HG03103 (cell line): ENCODE measurements at regions not wholly inside any gene's neighbourhood (a gene's known extent, or its start where the extent isn't known, plus 50 kb on each side); places are given as distances from the start of the nearest gene placed in this dataset.
"Not testable (repeated sequence)": the region's sequence is repeated elsewhere in the genome, so short reads cannot be mapped to it uniquely, and the experiment has no call there.

Experiments
- ATAC-seq: cut with Tn5 transposase; IDR thresholded peaks from one replicate; pipeline ENCODE4 v1.9.1; 2021; ENCODE audit warnings: low read depth; ENCODE audit not compliant: unreplicated experiment

GRCh38 chr7:10343108-10343507 is 630.6 kb upstream of the PHF14 start:
- ATAC-seq: no peak

- no peak for ATAC-seq
These were observed 627.6 kb upstream of the PHF14 start for GRCh38 chr7:10346032-10346431.

- ATAC-seq: no peak
These were observed 617.9 kb upstream of the PHF14 start for GRCh38 chr7:10355816-10356215.

- ATAC-seq: no peak
These were observed 613.6 kb upstream of the PHF14 start for GRCh38 chr7:10360050-10360449.

- no peak for ATAC-seq
These were observed 571.9 kb upstream of the PHF14 start for GRCh38 chr7:10401793-10402192.

- peak; percentile 93 for ATAC-seq
These were observed 561.2 kb upstream of the PHF14 start for GRCh38 chr7:10412422-10413019.

GRCh38 chr7:10418985-10419384 is 554.7 kb upstream of the PHF14 start:
- no peak for ATAC-seq

GRCh38 chr7:10429031-10429430 is 544.6 kb upstream of the PHF14 start:
- no peak for ATAC-seq

- no peak for ATAC-seq
These were observed 544.2 kb upstream of the PHF14 start for GRCh38 chr7:10429511-10429910.

- no peak for ATAC-seq
These were observed 537.4 kb upstream of the PHF14 start for GRCh38 chr7:10436302-10436701.

- no peak for ATAC-seq
These were observed 534.6 kb upstream of the PHF14 start for GRCh38 chr7:10439027-10439426.

- no peak for ATAC-seq
These were observed 517.7 kb upstream of the PHF14 start for GRCh38 chr7:10455936-10456335.

GRCh38 chr7:10460474-10460873 is 513.2 kb upstream of the PHF14 start:
- no peak for ATAC-seq

GRCh38 chr7:10463701-10464100 is 510.0 kb upstream of the PHF14 start:
- ATAC-seq: no peak

GRCh38 chr7:10465536-10465935 is 508.1 kb upstream of the PHF14 start:
- ATAC-seq: not testable (repeated sequence)

- ATAC-seq: no peak
These were observed 504.8 kb upstream of the PHF14 start for GRCh38 chr7:10468908-10469307.

- ATAC-seq: no peak
These were observed 504.2 kb upstream of the PHF14 start for GRCh38 chr7:10469476-10469875.

GRCh38 chr7:10471280-10472058 is 502.2 kb upstream of the PHF14 start:
- ATAC-seq: no peak

GRCh38 chr7:10472115-10472514 is 501.6 kb upstream of the PHF14 start:
- ATAC-seq: no peak

GRCh38 chr7:10473569-10473968 is 500.1 kb upstream of the PHF14 start:
- ATAC-seq: no peak

- ATAC-seq: no peak
These were observed 499.6 kb upstream of the PHF14 start for GRCh38 chr7:10474048-10474447.

- ATAC-seq: no peak
These were observed 497.6 kb upstream of the PHF14 start for GRCh38 chr7:10475940-10476641.
